OCI-LY7 (cell line): ENCODE measurements at regions not wholly inside any gene's neighbourhood (a gene's known extent, or its start where the extent isn't known, plus 50 kb on each side); places are given as distances from the start of the nearest gene placed in this dataset.

Experiments used
- BruUV-seq: library from RNA; stranded (reverse); fragments of 400-500 nt; replicated peaks from 2 replicates; lab custom pipeline; 2021; lab: Mats Ljungman, UMichigan
- CTCF ChIA-PET: fragments of 300-600 bp; sonication (Branson Sonifier 250); formaldehyde crosslinking; loops from one replicate; lab custom pipeline; 2022; ENCODE audit warnings: antibody characterized with exemption; ENCODE audit not compliant: unreplicated experiment; lab: Charles Lee
- POLR2A ChIA-PET: fragments of 300-600 bp; sonication (Branson Sonifier 250); formaldehyde crosslinking; loops from one replicate; lab custom pipeline; 2022; ENCODE audit warnings: antibody characterized with exemption; lab: Charles Lee
- DNase-seq: peaks from one replicate; pipeline ENCODE4 v3.0.0-alpha.2; 2015; ENCODE audit warnings: low spot score
- H2AFZ ChIP-seq: fragments of 200-600 bp; sonication (generic), shearing (Covaris generic); 2 replicates; pipeline ENCODE4 v1.6.1; 2014; ENCODE audit warnings: mild to moderate bottlenecking, antibody characterized with exemption, low read length, moderate library complexity
- H3K27ac ChIP-seq: fragments of 200-600 bp; sonication (generic); 2 replicates; pipeline ENCODE4 v1.5.1; 2014; ENCODE audit warnings: mixed run types, low read depth, mild to moderate bottlenecking, moderate library complexity, low read length, inconsistent platforms; ENCODE audit not compliant: poor library complexity, severe bottlenecking
- H3K36me3 ChIP-seq: fragments of 200-600 bp; sonication (generic); 2 replicates; pipeline ENCODE4 v1.6.1; 2014; ENCODE audit warnings: mild to moderate bottlenecking, antibody characterized with exemption, low read length, moderate library complexity, mixed read lengths; ENCODE audit not compliant: insufficient read depth
- H3K4me1 ChIP-seq: fragments of 200-600 bp; sonication (generic); 2 replicates; pipeline ENCODE4 v1.5.1; 2014; ENCODE audit warnings: mild to moderate bottlenecking, low read length; ENCODE audit not compliant: insufficient read depth, poor library complexity, severe bottlenecking
- H3K4me2 ChIP-seq: fragments of 200-600 bp; sonication (generic); 2 replicates; pipeline ENCODE4 v1.6.1; 2014; ENCODE audit warnings: mild to moderate bottlenecking, low read length
- H3K4me3 ChIP-seq: fragments of 200-600 bp; sonication (generic); 2 replicates; pipeline ENCODE4 v1.5.1; 2014; ENCODE audit warnings: mild to moderate bottlenecking, low read depth, low read length; ENCODE audit not compliant: poor library complexity, severe bottlenecking
- H3K79me2 ChIP-seq: fragments of 200-600 bp; sonication (generic); 2 replicates; pipeline ENCODE4 v1.6.1; 2016; ENCODE audit warnings: low read depth, mild to moderate bottlenecking, low read length, moderate library complexity, mixed read lengths; ENCODE audit not compliant: insufficient read depth
- H3K9me2 ChIP-seq: fragments of 200-600 bp; sonication (generic); 2 replicates; pipeline ENCODE4 v1.6.1; 2016; ENCODE audit warnings: mild to moderate bottlenecking, low read length, mixed read lengths; ENCODE audit not compliant: insufficient read depth
- H3K9me3 ChIP-seq: fragments of 200-600 bp; sonication (generic); 2 replicates; pipeline ENCODE4 v1.6.1; 2014; ENCODE audit warnings: mild to moderate bottlenecking, mixed run types, low read length, mixed read lengths
- H4K20me1 ChIP-seq: fragments of 200-600 bp; sonication (generic); 2 replicates; pipeline ENCODE4 v1.6.1; 2014; ENCODE audit warnings: mild to moderate bottlenecking, antibody characterized with exemption, low read length, moderate library complexity, mixed read lengths; ENCODE audit not compliant: insufficient read depth
- CTCF ChIP-seq: fragments of 200-600 bp; sonication (generic); conservative IDR thresholded peaks from 2 replicates; pipeline ENCODE4 v1.5.1; 2014; ENCODE audit warnings: mild to moderate bottlenecking, antibody characterized with exemption, low read length, moderate library complexity, mixed read lengths
- EZH2phosphoT487 ChIP-seq: fragments of 200-600 bp; sonication (generic); IDR thresholded peaks from 2 replicates; pipeline ENCODE4 v1.6.1; 2018; ENCODE audit warnings: low read depth, borderline replicate concordance, mild to moderate bottlenecking, mixed run types, antibody characterized with exemption, low read length, moderate library complexity, mixed read lengths
- intact Hi-C: fragments of 100-400 bp; cut with micrococcal nuclease; formaldehyde crosslinking; loops from one replicate; pipeline ENCODE4 v1.10.0; 2022; ENCODE audit not compliant: unreplicated experiment

- Histone ChIP-seq H3K4me3 (no peak overlapping the region), H3K27ac (no peak overlapping the region), H3K36me3 (no peaks in the 10 kb centered on the region), H3K9me3 (no peaks in the 10 kb centered on the region), H3K4me2 (no peak overlapping the region), H2AFZ (no peak overlapping the region), H3K9me2 (no peaks in the 10 kb centered on the region), H3K79me2 (no peaks in the 10 kb centered on the region), H4K20me1 (no peaks in the 10 kb centered on the region), H3K4me1 (no peaks in the 10 kb centered on the region)
- no peak for TF ChIP-seq EZH2phosphoT487
- no peak for TF ChIP-seq CTCF
- POLR2A ChIA-PET, result interaction anchor here (0.6 kb wide), 1 partner anchor 95 kb away, joined by 3 read pairs; no protein-coding TSS in a partner anchor
- DNase-seq, result no peak
- intact Hi-C loops, result no loop called here
- CTCF ChIA-PET, result no interaction called here
- no TSS peak for BruUV-seq
These were observed 334.7 kb downstream of the OMA1 start for GRCh38 chr1:58211869-58212268.

- Histone ChIP-seq H3K27ac (no peak overlapping the region), H3K4me1 (no peaks in the 10 kb centered on the region), H3K9me2 (no peaks in the 10 kb centered on the region), H3K4me2 (no peak overlapping the region), H3K4me3 (no peak overlapping the region), H2AFZ (no peak overlapping the region), H3K9me3 (no peaks in the 10 kb centered on the region), H3K79me2 (no peaks in the 10 kb centered on the region), H4K20me1 (no peaks in the 10 kb centered on the region), H3K36me3 (no peaks in the 10 kb centered on the region)
- intact Hi-C loops, result no loop called here
- TF ChIP-seq EZH2phosphoT487, result no peak
- no peak for TF ChIP-seq CTCF
- ChIA-PET CTCF (no interaction called here), POLR2A (no interaction called here)
- no TSS peak for BruUV-seq
- no peak for DNase-seq
These were observed 337.0 kb downstream of the OMA1 start for GRCh38 chr1:58209575-58209974.

GRCh38 chr1:58206749-58207148, 339.8 kb downstream of the OMA1 start:
- no peak overlapping the region for H3K27ac ChIP-seq
- H3K4me2 ChIP-seq, result no peak overlapping the region
- H2AFZ ChIP-seq, result no peak overlapping the region
- H3K9me3 ChIP-seq, result no peaks in the 10 kb centered on the region
- H3K4me1 ChIP-seq, result no peaks in the 10 kb centered on the region
- TF ChIP-seq EZH2phosphoT487 (no peak), CTCF (no peak)
- no TSS peak for BruUV-seq
- intact Hi-C loops, result no loop called here
- no peaks in the 10 kb centered on the region for H3K9me2 ChIP-seq
- H3K36me3 ChIP-seq, result no peaks in the 10 kb centered on the region
- DNase-seq, result no peak
- ChIA-PET POLR2A (no interaction called here), CTCF (no interaction called here)
- no peak overlapping the region for H3K4me3 ChIP-seq
- H4K20me1 ChIP-seq, result no peaks in the 10 kb centered on the region
- H3K79me2 ChIP-seq, result no peaks in the 10 kb centered on the region
